Liver (tissue), 3 donors: ENCODE measurements at regions not wholly inside any gene's neighbourhood (a gene's known extent, or its start where the extent isn't known, plus 50 kb on each side); places are given as distances from the start of the nearest gene placed in this dataset.

ENCODE experiments used
- ATF3 ChIP-seq: IDR thresholded peaks from 2 replicates; pipeline ENCODE4 v1.6.1; 2016; ENCODE audit warnings: antibody characterized with exemption
- CTCF ChIP-seq: fragments of 150-350 bp; IDR thresholded peaks from 2 replicates; pipeline ENCODE4 v1.5.1; 2017; ENCODE audit warnings: improper control_type of control experiment, low read depth, low read length; ENCODE audit not compliant: missing input control
- JUND ChIP-seq, 2 donors: IDR thresholded peaks; 2 replicates each; pipeline ENCODE4 v1.6.1; 2016; ENCODE audit warnings: antibody characterized with exemption in 2 of 2
- MAX ChIP-seq: IDR thresholded peaks from 2 replicates; pipeline ENCODE4 v1.6.1; 2016; ENCODE audit warnings: antibody characterized with exemption
- RAD21 ChIP-seq, 2 donors: IDR thresholded peaks; 2 replicates each; pipeline ENCODE4 v1.6.1; 2016; ENCODE audit warnings: antibody characterized with exemption in 2 of 2, mild to moderate bottlenecking in 2 of 2
- TAF1 ChIP-seq: conservative IDR thresholded peaks from 2 replicates; pipeline ENCODE4 v1.6.1; 2016; ENCODE audit warnings: antibody characterized with exemption, mild to moderate bottlenecking
- YY1 ChIP-seq: IDR thresholded peaks from 2 replicates; pipeline ENCODE4 v1.6.1; 2016; ENCODE audit warnings: antibody characterized with exemption, mild to moderate bottlenecking
- TF ChIP-seq, protein P1 (sequence below): IDR thresholded peaks from 2 replicates; pipeline ENCODE4 v1.6.1; 2016; ENCODE audit warnings: antibody characterized with exemption, mild to moderate bottlenecking
- donor health status: healthy.
- donor health status: healthy.

- TF ChIP-seq YY1 (no peak), CTCF (no peak), RAD21 (IDR thresholded peaks at IDR 0.05) (no peak), ATF3 (no peak), TAF1 (no peak), MAX (no peak), JUND (IDR thresholded peaks at IDR 0.05) (no peak)
- TF ChIP-seq, protein P1, sequence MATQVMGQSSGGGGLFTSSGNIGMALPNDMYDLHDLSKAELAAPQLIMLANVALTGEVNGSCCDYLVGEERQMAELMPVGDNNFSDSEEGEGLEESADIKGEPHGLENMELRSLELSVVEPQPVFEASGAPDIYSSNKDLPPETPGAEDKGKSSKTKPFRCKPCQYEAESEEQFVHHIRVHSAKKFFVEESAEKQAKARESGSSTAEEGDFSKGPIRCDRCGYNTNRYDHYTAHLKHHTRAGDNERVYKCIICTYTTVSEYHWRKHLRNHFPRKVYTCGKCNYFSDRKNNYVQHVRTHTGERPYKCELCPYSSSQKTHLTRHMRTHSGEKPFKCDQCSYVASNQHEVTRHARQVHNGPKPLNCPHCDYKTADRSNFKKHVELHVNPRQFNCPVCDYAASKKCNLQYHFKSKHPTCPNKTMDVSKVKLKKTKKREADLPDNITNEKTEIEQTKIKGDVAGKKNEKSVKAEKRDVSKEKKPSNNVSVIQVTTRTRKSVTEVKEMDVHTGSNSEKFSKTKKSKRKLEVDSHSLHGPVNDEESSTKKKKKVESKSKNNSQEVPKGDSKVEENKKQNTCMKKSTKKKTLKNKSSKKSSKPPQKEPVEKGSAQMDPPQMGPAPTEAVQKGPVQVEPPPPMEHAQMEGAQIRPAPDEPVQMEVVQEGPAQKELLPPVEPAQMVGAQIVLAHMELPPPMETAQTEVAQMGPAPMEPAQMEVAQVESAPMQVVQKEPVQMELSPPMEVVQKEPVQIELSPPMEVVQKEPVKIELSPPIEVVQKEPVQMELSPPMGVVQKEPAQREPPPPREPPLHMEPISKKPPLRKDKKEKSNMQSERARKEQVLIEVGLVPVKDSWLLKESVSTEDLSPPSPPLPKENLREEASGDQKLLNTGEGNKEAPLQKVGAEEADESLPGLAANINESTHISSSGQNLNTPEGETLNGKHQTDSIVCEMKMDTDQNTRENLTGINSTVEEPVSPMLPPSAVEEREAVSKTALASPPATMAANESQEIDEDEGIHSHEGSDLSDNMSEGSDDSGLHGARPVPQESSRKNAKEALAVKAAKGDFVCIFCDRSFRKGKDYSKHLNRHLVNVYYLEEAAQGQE = no peak
These were observed 137.5 kb downstream of the ICE1 start for GRCh38 chr5:5560016-5560415.
